GM18498 (cell line): ENCODE measurements at regions not wholly inside any gene's neighbourhood (a gene's known extent, or its start where the extent isn't known, plus 50 kb on each side); places are given as distances from the start of the nearest gene placed in this dataset.

ENCODE experiments used
- ATAC-seq: cut with Tn5 transposase; IDR thresholded peaks from one replicate; pipeline ENCODE4 v1.9.1; 2021; ENCODE audit warnings: mild to moderate bottlenecking, moderate library complexity; ENCODE audit not compliant: unreplicated experiment

- no peak for ATAC-seq
Measured at GRCh38 chr4:1499465-1499864, 93.2 kb upstream of the NKX1-1 start.

GRCh38 chr4:1497189-1497801 lies 91.1 kb upstream of the NKX1-1 start:
- no peak for ATAC-seq

GRCh38 chr4:1496116-1496642 lies 89.9 kb upstream of the NKX1-1 start:
- no peak for ATAC-seq

GRCh38 chr4:1495416-1496115 lies 89.3 kb upstream of the NKX1-1 start:
- ATAC-seq: no peak

GRCh38 chr4:1494416-1495315 lies 88.4 kb upstream of the NKX1-1 start:
- ATAC-seq: no peak

- no peak for ATAC-seq
Measured at GRCh38 chr4:1493540-1494287, 87.5 kb upstream of the NKX1-1 start.

- no peak for ATAC-seq
Measured at GRCh38 chr4:1492651-1493539, 86.7 kb upstream of the NKX1-1 start.

GRCh38 chr4:1492142-1492457 lies 85.9 kb upstream of the NKX1-1 start:
- no peak for ATAC-seq

- ATAC-seq: no peak
Measured at GRCh38 chr4:1491328-1492141, 85.3 kb upstream of the NKX1-1 start.

- no peak for ATAC-seq
Measured at GRCh38 chr4:1490654-1491327, 84.5 kb upstream of the NKX1-1 start.

GRCh38 chr4:1490011-1490653 lies 83.9 kb upstream of the NKX1-1 start:
- no peak for ATAC-seq

- ATAC-seq: no peak
Measured at GRCh38 chr4:1489639-1489995, 83.4 kb upstream of the NKX1-1 start.

GRCh38 chr4:1488831-1489638 lies 82.8 kb upstream of the NKX1-1 start:
- no peak for ATAC-seq

GRCh38 chr4:1488357-1488756 lies 82.1 kb upstream of the NKX1-1 start:
- ATAC-seq: no peak

- ATAC-seq: no peak
Measured at GRCh38 chr4:1487761-1488160, 81.5 kb upstream of the NKX1-1 start.

- no peak for ATAC-seq
Measured at GRCh38 chr4:1487106-1487505, 80.9 kb upstream of the NKX1-1 start.

GRCh38 chr4:1485280-1485679 lies 79.0 kb upstream of the NKX1-1 start:
- ATAC-seq: no peak
